GM21423 (cell line): ENCODE measurements at regions not wholly inside any gene's neighbourhood (a gene's known extent, or its start where the extent isn't known, plus 50 kb on each side); places are given as distances from the start of the nearest gene placed in this dataset.
"Not testable (repeated sequence)": the region's sequence is repeated elsewhere in the genome, so short reads cannot be mapped to it uniquely, and the experiment has no call there.

ENCODE experiments used
- ATAC-seq: cut with Tn5 transposase; IDR thresholded peaks from one replicate; pipeline ENCODE4 v1.9.1; 2021; ENCODE audit warnings: mild to moderate bottlenecking, moderate library complexity; ENCODE audit not compliant: unreplicated experiment

DNA sequence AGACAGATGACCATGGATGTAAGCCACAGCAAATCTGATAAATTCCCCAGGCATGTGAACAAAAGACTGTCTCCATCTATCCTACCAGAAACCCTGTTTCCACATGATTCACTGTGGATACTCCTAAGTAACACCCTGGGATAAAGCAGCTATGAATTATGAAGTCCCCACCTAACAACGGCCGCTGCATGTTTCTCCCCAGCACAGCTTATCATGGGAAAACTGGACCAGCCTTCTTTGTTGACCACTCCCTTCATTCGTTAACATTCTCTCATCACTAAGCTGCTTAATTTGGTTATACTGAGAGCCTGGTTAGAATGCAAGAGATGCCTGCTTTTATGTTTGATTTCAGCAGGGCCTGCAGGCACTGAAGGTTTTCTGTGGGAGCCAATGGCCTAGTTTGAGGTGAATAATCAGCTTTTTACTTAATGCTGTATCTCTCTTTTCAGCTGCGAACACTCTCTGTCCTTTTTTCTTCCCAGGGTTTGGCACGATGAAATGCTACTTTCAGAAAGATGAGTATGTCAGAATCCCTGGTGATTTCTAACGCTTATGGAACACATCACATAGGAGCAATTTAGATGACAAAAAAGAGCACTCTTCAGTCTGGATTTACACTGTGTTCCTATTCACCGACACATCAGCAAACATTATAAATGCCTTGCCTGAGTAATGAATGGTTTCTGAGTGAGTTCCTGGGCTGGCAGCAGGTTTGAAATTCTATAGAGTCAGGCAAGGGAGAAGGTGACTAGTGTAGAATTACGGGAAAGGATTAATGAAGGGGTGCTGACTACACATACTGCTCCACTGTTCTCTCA is 318.4 kb upstream of the ZNF608 start:
- ATAC-seq, result no peak

- ATAC-seq, result no peak
Observed at GRCh38 chr5:125065741-125066140, 319.3 kb upstream of the ZNF608 start.

GRCh38 chr5:125070961-125071360 is 324.5 kb upstream of the ZNF608 start:
- no peak for ATAC-seq

- no peak for ATAC-seq
Observed at GRCh38 chr5:125073090-125073489, 326.7 kb upstream of the ZNF608 start.

- no peak for ATAC-seq
Observed at GRCh38 chr5:125075567-125075966, 329.1 kb upstream of the ZNF608 start.

DNA sequence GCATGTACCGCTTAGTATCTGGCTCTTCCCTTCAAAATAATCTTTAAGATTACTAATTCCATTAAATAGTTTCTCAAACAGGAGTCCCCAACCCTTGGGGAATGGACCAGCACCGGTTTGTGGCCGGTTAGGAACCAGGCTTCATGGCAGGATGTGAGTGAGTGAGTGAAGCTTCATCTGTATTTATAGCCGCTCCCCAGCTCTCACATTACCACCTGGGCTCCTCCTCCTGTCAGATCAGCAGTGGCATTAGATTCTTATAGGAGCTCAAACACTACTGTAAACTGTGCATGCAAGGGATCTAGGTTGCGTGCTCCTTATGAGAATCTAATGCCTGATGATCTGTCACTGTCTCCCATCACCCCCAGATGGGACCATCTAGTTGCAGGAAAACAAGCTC is 332.6 kb upstream of the ZNF608 start:
- not testable (repeated sequence) for ATAC-seq

- no peak for ATAC-seq
Observed at GRCh38 chr5:125081101-125081500, 334.7 kb upstream of the ZNF608 start.

GRCh38 chr5:125083981-125084380 is 337.5 kb upstream of the ZNF608 start:
- no peak for ATAC-seq

GRCh38 chr5:125085797-125086505 is 339.5 kb upstream of the ZNF608 start:
- no peak for ATAC-seq

- no peak for ATAC-seq
Observed at GRCh38 chr5:125088522-125089105, 342.2 kb upstream of the ZNF608 start.

DNA sequence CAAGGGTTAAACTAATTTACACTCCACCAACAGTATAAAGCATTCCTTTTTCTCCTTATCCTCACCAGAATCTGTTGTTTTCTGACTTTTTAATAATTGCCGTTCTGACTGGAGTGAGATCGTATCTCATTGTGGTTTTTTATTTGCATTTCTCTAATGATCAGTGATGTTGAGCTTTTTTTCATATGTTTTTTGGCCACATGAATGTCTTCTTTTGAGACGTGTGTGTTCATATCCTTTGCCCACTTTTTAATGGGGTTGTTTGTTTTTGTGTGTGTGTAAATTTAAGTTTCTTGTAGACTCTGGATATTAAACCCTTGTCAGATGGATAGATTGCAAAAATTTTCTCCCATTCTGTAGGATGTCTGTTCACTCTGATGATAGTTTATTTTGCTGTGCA is 345.7 kb upstream of the ZNF608 start:
- not testable (repeated sequence) for ATAC-seq

GRCh38 chr5:125093776-125094175 is 347.3 kb upstream of the ZNF608 start:
- no peak for ATAC-seq

DNA sequence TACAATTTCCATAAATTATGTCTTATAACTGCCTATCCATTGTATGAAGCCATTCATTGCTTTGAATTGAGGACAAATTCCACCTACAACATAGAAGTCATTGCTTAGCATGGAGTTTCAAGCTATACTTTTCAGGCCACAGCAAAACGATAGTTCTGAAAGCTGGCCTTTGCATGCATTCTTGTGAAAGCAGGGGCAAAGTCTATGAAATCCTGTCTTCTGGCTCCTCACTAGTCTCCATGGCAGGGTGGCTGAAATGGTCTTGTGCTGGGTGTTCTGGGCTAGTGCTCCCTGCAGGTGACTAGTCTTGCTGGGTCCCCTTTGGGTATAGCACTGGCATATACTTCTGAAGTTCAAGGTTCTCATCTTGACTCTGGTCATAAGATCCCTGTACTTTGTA is 353.9 kb upstream of the ZNF608 start:
- no peak for ATAC-seq

DNA sequence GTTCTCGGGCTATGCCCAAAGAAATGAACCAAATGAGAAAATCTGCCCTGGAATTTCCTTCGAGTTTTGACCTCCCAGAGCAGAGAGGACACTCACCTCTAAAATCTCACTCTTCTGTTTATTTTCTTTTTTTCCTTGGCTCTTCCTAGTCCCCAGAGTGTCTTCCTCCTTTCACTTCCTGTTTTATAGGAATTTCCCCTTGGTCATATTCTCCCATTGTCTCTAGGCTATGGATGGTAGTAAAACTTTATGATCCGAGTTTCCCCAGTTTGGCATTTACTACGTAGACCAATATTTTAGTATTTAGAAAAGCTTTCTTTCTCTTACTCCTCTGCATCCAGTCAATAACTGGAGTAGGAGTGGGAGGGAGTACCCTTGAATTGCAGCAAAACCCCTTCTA is 354.5 kb upstream of the ZNF608 start:
- ATAC-seq, result no peak

DNA sequence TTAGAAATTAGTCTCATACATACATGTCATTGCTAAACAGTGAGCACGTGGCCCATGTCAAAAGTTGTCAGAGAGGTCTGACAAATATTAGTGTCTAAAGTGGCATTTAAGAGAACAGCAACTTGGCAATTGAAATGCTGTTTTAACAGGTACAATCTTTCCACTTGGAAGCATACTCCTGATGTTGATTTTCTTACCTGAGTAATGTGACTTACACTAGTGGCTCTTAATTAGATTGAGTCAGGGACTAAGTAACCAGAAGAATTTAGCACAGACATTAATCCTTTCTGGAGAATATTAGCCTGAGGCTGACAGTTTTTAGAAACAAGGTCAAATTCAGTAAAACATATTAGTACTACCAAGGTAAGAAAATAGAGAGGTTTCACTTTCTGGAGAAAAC is 357.0 kb upstream of the ZNF608 start:
- no peak for ATAC-seq

GRCh38 chr5:125106271-125106670 is 359.8 kb upstream of the ZNF608 start:
- ATAC-seq, result no peak

- no peak for ATAC-seq
Observed at GRCh38 chr5:125106881-125107280, 360.4 kb upstream of the ZNF608 start.

GRCh38 chr5:125109293-125109692 is 362.9 kb upstream of the ZNF608 start:
- ATAC-seq, result no peak

- ATAC-seq, result no peak
Observed at GRCh38 chr5:125109816-125110215, 363.4 kb upstream of the ZNF608 start.

DNA sequence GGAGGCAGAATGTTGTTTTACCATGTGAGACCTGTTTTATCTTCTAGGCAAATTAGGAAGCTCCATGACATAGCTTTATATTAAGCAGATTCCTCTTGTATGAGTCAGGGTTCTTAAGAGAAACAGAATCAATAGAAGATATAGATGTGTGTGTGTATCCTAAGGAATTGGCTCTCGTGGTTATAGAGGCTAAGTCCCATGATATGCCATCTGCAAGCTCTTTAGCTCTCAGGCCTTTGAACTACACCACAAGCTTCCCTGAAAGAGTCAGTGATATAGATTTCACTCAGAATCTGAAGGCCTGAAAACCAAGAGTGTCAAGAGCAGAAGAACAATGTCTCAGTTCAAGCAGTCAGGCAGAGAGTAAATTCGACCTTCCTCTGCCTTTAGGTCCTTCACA is 365.8 kb upstream of the ZNF608 start:
- ATAC-seq, result no peak

- ATAC-seq, result peak; percentile 82
Observed at GRCh38 chr5:125113328-125113727, 366.9 kb upstream of the ZNF608 start.

GRCh38 chr5:125115195-125115525 is 368.7 kb upstream of the ZNF608 start:
- ATAC-seq, result no peak
